ENCODE measurements at regions not wholly inside any gene's neighbourhood (a gene's known extent, or its start where the extent isn't known, plus 50 kb on each side); places are given as distances from the start of the nearest gene placed in this dataset.

DNA sequence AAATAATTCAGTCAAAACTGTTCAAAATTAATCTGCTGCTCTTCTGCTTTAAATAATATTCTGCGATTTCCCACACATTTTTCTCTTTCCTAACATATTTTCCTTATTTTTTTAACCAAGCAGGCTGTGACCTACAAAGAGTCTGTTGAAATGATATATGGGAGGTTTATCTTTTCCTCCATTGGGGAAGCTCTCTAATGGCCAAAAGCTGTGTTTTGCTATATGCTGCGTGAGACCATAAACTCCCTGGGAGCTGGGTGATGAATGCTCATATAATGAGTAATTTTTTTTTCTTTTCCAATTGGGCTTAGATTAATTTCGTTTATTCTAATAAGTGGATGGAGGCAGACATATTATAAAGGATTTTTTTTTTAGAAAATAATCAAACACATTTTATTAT, 72.2 kb upstream of the MAP2 start:
- H3K36me3 ChIP-seq (ENCODE audit: insufficient read depth, low read length): no peaks in the 10 kb centered on the region
- H3K4me1 Mint-ChIP-seq (ENCODE audit: low read depth): no peaks in the 10 kb centered on the region
- intact Hi-C loops (cut with DNase I, micrococcal nuclease): no loop called here
- H3K27ac ChIP-seq (ENCODE audit: low read depth in 1 of 2, low read length in 2 of 2): no peak overlapping the region
- peaks cover 4% of the 10 kb centered on the region for H3K9me3 Mint-ChIP-seq
- no peaks in the 10 kb centered on the region for H3K36me3 Mint-ChIP-seq (ENCODE audit: low read depth)
- DNase-seq: no peak
- H3K27me3 Mint-ChIP-seq: no peaks in the 10 kb centered on the region
- no peak overlapping the region for H3K27ac Mint-ChIP-seq
- no peak overlapping the region for H3K4me3 ChIP-seq (ENCODE audit: low read length)
- H3K27me3 ChIP-seq (ENCODE audit: control insufficient read depth in 1 of 2, insufficient read depth in 2 of 2, low read length in 2 of 2): no peaks in the 10 kb centered on the region
- ChIA-PET CTCF (interaction anchor here (1.1 kb wide), 1 partner anchor 17 kb away, joined by 3 read pairs; no protein-coding TSS in a partner anchor), POLR2A (no interaction called here)
- TF ChIP-seq, protein P1, sequence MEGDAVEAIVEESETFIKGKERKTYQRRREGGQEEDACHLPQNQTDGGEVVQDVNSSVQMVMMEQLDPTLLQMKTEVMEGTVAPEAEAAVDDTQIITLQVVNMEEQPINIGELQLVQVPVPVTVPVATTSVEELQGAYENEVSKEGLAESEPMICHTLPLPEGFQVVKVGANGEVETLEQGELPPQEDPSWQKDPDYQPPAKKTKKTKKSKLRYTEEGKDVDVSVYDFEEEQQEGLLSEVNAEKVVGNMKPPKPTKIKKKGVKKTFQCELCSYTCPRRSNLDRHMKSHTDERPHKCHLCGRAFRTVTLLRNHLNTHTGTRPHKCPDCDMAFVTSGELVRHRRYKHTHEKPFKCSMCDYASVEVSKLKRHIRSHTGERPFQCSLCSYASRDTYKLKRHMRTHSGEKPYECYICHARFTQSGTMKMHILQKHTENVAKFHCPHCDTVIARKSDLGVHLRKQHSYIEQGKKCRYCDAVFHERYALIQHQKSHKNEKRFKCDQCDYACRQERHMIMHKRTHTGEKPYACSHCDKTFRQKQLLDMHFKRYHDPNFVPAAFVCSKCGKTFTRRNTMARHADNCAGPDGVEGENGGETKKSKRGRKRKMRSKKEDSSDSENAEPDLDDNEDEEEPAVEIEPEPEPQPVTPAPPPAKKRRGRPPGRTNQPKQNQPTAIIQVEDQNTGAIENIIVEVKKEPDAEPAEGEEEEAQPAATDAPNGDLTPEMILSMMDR (IDR thresholded peaks at IDR 0.05): no peak
- no peak overlapping the region for H3K4me3 Mint-ChIP-seq
- ATAC-seq (ENCODE audit: poor library complexity): no peak
- H3K9me3 ChIP-seq (ENCODE audit: control insufficient read depth in 1 of 2, insufficient read depth in 1 of 2, low read length in 2 of 2): peaks cover 0 to 11% of the 10 kb centered on the region in 2 experiments
- H3K4me1 ChIP-seq (ENCODE audit: insufficient read depth, low read length): no peaks in the 10 kb centered on the region

DNA sequence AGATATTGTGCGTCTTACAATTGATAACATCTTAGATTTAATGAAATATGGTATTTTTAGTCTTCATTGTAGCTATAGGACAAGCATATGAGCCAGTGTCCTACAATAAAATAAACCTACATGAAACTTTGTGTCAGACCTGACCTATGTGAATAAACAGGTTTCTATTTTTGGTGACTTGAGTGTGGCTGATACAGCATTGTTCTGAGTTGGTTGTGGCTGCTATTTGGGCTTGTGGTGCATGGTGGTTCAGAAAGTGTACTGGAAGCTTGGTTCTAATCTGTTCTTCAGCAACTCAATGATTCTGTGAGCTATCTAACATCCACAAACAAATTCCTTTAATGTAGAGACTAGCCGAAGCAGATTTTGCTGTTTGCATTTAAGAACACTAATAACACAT, 64.9 kb upstream of the MAP2 start:
- Mint-ChIP-seq H3K9me3 (peaks cover 4% of the 10 kb centered on the region), H3K36me3 (ENCODE audit: low read depth) (no peaks in the 10 kb centered on the region), H3K27ac (no peak overlapping the region), H3K4me1 (ENCODE audit: low read depth) (no peaks in the 10 kb centered on the region), H3K27me3 (no peaks in the 10 kb centered on the region), H3K4me3 (no peak overlapping the region)
- no peaks in the 10 kb centered on the region for H3K36me3 ChIP-seq (ENCODE audit: insufficient read depth, low read length)
- H3K4me1 ChIP-seq (ENCODE audit: insufficient read depth, low read length): no peaks in the 10 kb centered on the region
- peaks cover 0 to 6% of the 10 kb centered on the region in 2 experiments for H3K9me3 ChIP-seq (ENCODE audit: control insufficient read depth in 1 of 2, insufficient read depth in 1 of 2, low read length in 2 of 2)
- DNase-seq (no peak), ATAC-seq (ENCODE audit: poor library complexity) (no peak)
- CTCF ChIA-PET: no interaction called here
- intact Hi-C loops (cut with DNase I, micrococcal nuclease): no loop called here
- H3K27me3 ChIP-seq (ENCODE audit: control insufficient read depth in 1 of 2, insufficient read depth in 2 of 2, low read length in 2 of 2): no peaks in the 10 kb centered on the region
- POLR2A ChIA-PET: no interaction called here
- no peak overlapping the region for H3K4me3 ChIP-seq (ENCODE audit: low read length)
- TF ChIP-seq, protein P1 (IDR thresholded peaks at IDR 0.05): no peak
- H3K27ac ChIP-seq (ENCODE audit: low read depth in 1 of 2, low read length in 2 of 2): no peak overlapping the region

DNA sequence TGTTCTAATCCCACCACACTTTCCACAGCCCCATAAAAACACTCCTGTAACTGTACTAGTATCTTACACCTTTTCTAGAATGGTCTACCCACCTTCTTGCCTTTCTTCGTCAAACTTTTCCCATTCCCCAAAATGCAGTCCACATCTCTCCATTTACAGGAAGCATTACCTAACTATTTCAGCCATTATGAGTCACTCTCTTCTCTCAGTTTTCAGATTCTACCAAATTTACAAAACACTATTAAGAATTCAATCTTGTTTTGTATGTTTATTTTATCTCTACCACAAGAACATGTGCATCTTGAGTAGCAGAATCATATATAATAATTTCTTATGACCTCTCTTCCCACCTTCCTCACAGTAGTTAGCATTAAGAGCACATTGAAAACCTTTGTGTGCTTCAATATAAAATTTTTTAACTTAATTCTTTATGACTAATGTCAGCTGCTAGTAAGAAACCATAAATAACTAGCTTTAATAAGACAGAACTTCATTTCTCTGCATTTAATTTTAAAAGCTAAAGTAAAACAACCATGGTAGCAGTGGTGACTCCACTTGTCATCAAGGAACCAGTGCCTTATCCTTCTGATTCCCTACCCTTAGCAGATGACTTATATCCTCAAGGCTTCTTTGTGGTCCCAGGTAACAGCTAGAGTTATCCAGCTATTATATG, 56.6 kb upstream of the MAP2 start:
- H3K27ac ChIP-seq (ENCODE audit: low read depth in 1 of 2, low read length in 2 of 2): no peak overlapping the region
- POLR2A ChIA-PET: no interaction called here
- no peak for ATAC-seq (ENCODE audit: poor library complexity)
- Mint-ChIP-seq H3K27ac (no peak overlapping the region), H3K4me1 (ENCODE audit: low read depth) (no peaks in the 10 kb centered on the region), H3K9me3 (peaks cover 6% of the 10 kb centered on the region), H3K36me3 (ENCODE audit: low read depth) (no peaks in the 10 kb centered on the region), H3K27me3 (no peaks in the 10 kb centered on the region), H3K4me3 (no peak overlapping the region)
- peaks cover 0 to 3% of the 10 kb centered on the region in 2 experiments for H3K9me3 ChIP-seq (ENCODE audit: control insufficient read depth in 1 of 2, insufficient read depth in 1 of 2, low read length in 2 of 2)
- H3K4me3 ChIP-seq (ENCODE audit: low read length): no peak overlapping the region
- no peak for DNase-seq
- intact Hi-C loops (cut with DNase I, micrococcal nuclease): no loop called here
- H3K4me1 ChIP-seq (ENCODE audit: insufficient read depth, low read length): no peaks in the 10 kb centered on the region
- TF ChIP-seq, protein P1 (IDR thresholded peaks at IDR 0.05): no peak
- CTCF ChIA-PET: no interaction called here
- no peaks in the 10 kb centered on the region for H3K27me3 ChIP-seq (ENCODE audit: control insufficient read depth in 1 of 2, insufficient read depth in 2 of 2, low read length in 2 of 2)
- no peaks in the 10 kb centered on the region for H3K36me3 ChIP-seq (ENCODE audit: insufficient read depth, low read length)

All from CD4-positive, alpha-beta T cell (primary cell).